Stimulated activated naive CD4-positive, alpha-beta T cell treated with Interleukin-2 at 50 U/mL for 16 hours (primary cell): ENCODE measurements at regions not wholly inside any gene's neighbourhood (a gene's known extent, or its start where the extent isn't known, plus 50 kb on each side); places are given as distances from the start of the nearest gene placed in this dataset.
"Not testable (repeated sequence)": the region's sequence is repeated elsewhere in the genome, so short reads cannot be mapped to it uniquely, and the experiment has no call there.

Experiments
- DNase-seq: peaks from one replicate; lab custom pipeline; 2025; lab: John Stamatoyannopoulos, UW

DNA sequence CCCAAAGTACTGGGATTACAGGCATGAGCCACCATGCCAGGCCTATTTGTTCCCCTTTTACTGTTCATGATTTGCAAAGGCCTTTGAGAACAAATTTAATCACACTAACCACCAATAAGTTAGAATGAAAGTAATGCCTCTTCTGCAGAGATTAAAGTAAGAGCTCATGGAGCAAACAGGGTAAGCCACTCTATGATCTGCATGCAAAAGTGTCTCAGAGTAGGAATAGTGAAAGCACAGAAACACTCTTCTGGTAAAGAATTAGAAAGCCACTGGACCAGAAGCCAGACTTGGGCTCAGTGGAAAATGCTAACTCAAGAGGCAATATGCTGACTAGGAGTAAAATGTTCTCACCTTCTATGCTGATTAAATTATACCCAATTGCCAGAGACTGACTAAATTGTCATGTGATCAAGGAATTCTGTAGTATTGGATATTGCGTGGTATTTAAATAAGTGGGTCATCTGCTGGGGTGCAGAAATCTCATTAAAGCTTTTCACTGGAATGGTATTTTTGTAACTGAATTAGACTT lies 235.3 kb upstream of the ERBB4 start:
- no peak for DNase-seq

DNA sequence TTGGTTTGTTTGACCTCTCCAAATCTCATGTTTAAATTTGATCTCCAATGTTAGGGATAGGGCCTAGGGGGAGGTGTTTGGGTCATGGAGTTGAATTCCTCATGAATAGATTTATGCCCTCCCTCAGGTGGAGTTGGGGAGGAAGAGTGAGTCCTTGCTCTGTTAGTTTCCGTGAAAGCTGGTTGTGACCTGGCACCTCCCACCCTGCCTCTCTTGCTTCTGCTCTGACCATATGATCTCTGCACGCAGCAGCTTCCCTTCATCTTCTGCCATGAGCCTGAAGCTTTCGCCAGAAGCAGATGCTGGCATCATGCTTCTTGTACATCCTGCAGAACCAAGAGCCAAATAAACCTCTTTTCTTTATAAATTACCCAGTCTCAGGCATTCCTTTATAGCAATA lies 231.6 kb upstream of the ERBB4 start:
- DNase-seq: no peak

DNA sequence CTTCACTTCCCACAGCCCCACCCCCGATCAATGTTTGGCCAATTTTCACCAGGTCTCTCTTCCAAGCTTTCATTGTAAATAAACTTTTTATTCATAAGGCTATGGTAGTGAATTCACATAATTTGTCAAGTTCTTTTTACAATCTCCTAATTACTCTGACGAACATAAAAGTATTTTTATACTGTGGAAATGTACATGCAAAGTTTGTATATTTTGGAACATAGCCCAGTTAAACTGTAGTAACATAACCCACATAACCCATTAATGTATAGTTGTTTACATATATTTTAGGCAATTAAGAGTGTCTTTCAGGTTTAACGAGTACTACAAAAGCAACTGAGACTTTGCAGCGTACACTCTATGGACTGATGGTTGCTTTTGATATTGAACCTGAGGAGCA lies 228.3 kb upstream of the ERBB4 start:
- DNase-seq: no peak

DNA sequence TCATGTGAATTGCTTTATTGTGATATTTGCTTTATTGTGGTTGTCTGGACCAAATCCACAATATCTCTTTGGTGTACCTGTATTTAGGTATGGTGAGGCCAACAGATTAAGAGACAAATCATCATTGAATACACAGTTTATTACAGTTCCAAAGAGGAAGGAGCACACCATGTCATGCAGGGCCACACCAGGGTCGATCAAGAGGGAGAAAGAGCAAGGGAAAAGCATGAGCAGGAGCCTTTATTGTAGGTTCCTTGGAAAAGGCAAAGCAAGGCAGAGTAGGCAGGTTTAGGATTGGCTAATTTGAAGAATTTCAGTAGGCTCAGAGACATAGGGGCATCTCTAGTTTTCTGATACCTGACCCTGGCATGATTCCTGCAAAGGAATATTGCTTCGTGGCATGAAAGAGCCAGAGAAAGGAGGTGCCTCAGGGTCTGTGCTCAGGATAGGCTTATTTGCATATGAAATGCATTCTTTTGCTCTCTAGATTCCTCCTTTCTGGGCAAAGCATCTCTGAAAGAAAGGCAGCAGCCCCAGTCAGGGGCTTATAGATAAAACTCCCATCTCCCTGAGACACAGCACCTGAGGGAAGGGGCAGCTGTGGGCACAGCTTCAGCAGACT lies 214.2 kb upstream of the ERBB4 start:
- no peak for DNase-seq

DNA sequence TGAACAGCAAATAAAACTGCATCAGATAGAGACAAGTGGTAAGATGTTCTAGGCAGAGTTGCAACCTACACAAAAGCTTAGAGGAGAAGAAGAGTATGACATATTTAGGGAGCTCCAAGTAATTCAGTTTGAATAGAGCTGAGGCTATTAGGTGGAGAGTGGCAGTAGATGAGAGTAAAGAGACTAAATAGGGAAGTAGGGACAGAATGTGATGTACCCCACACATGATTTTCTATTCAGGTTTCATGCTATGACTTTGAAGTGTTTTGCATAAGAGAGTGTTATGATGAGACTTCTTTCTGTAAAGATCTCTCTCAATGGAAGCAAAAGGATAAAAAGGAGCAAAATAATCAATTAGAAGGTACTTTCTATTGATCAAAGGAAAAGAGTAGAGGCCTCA lies 206.8 kb upstream of the ERBB4 start:
- DNase-seq: no peak

DNA sequence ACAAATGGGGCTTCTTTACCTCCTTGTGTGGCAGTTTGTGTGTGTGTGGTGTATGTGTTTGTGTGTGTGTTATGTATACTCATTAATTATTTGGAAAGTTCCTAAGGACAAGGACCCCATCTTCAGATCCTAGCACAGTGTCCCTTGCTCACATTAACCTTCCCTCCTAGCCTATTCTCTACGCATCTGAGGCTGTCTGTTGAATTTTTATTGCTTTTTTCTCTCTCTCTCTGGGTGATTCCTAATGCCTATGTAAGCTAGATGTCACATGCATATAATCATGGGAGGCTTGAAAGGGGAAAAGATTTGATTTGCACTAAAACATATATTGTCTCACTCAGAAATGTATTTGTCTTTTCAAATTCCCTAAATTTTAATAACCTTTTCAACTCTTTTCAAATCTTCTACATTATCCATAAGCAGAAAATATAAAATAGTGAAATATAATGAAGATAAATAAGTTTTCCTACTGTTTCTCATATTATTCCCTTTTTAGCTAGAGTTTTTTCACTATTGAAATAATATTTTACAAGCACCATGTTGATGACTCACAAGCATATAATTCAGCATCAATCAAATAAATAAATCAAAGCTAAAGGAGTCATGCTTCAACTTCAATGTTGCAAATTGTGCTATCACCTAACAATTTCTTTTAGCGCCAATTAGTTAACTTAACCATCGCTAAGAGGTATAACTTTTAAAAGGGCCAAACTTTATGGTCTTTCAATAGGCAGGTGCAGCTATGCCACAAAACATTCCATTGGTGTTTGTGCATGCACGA lies 199.0 kb upstream of the ERBB4 start:
- no peak for DNase-seq

DNA sequence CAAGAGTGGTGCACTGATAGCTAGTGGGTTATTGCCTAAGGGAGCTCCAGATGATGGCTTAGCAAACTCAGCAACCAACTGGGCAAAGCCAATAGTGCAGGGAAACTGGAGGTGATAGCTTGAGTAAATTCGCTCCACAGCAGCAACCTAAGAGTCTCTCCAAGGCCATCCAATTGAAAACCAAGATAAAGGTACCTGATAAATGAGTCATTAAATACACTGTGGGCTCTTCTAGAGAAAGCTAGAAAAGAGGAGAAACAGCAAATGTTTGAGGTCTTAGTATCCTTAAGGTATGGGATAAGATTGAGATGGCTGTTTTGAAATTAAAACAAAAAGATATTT lies 197.8 kb upstream of the ERBB4 start:
- no peak for DNase-seq

DNA sequence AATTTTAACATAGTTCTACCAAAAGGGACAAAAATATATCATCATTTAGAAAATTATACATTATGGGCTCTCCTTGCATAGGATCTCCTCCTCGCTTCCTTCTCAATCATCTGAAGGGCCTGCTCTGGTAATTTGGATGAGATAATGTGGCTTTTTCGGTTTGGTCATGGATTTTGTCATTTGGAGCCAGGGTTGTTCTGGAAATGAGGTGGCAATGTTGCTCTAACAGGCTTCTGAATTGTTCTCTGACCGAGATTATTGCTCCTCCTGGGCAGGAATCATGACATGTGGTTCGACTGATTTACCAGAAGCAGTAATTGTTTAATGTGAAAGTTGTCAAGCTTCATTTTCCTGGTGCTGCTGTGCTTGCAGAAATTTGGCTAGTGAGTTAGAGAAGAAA lies 194.7 kb upstream of the ERBB4 start:
- no peak for DNase-seq

DNA sequence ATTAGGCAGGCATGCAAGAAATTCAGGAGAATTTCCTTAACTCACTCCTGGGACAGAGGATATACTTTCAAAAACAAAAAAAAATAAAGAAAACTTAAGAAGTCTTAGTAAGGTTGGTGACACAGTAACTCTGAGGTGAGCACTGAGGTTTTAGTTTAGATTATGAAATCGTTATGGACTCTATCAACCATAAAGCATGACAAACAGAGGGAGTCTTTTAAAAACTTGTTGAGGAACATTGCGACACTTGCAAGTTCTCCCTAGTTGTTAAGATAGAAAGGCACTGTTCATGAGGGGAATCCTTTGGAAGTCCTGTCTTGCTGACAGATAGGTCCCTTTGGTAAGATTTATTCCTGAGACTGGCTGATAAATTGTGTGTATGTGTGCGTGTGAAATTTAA lies 194.3 kb upstream of the ERBB4 start:
- no peak for DNase-seq

DNA sequence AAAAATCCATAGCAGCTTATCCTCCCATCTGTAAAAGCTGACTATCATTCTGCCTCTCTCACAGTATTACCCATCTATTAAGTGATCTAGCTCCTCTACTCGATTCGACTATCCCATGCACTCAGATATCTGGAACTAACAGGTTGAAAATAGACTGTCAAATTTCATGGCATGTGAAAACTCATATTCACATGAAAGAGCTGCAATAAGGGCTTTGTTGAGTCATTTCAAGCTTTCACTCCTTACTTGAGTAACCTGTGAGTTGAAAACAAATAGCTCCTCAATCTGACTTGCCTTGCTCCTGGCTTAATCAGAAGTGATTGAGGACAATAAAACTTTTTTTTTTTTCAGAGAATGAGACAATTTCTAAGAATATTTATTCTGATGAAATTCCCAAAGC lies 192.4 kb upstream of the ERBB4 start:
- DNase-seq: no peak

DNA sequence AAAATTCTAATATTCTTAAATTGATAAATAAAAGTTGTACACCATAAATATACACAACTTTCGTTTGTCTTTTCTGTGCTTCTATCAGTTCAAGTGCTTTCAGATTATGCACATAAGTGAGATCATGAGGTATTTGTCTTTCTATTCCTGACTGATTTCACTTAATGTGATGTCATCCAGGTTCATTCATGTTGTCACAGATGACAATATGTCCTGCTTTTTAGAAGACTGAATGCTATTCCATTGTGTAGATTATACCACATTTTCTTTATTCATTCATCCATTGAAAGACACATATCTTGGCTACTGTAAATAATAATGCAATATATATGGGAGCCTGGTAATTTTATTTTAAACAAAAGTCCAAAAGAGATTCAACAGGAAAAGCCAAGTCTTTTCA lies 190.1 kb upstream of the ERBB4 start:
- DNase-seq: no peak

DNA sequence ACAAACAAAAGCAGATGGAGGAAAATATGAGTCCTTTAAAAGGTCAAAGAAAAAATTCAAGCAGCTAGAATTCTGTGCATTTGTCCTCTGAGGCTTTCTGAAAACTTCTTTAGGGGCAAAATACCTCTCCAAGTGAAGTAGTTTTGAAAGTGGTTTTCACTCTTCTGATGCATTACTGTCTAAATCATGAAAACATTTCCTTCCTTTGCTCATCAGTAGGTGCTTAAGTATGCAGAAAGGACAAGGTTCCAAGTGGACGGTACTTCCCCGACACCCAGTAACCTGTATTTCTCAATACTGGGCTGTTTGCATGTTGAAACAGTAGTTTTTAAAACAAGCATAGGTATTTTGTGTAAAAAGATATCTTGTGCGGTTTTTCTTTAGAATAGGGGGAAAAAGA lies 189.1 kb upstream of the ERBB4 start:
- no peak for DNase-seq

DNA sequence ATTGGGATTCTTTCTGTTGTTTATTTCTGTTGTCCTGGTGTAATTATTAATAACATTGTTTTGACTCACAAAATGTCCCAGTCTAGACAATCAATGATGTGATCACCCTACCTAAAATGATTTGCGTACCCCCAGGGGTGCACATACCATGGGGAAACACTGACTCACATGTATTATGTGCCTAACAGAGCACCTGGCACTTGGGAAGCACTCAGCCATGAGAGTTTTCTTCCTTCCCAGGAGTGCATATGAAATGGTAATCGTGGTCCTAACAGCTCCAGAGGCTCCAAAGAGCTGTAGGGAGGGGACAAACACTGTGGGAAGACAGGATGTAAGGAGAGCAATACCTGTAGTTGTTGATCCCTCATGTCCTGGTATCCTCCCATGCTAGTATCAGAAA lies 187.8 kb upstream of the ERBB4 start:
- no peak for DNase-seq

DNA sequence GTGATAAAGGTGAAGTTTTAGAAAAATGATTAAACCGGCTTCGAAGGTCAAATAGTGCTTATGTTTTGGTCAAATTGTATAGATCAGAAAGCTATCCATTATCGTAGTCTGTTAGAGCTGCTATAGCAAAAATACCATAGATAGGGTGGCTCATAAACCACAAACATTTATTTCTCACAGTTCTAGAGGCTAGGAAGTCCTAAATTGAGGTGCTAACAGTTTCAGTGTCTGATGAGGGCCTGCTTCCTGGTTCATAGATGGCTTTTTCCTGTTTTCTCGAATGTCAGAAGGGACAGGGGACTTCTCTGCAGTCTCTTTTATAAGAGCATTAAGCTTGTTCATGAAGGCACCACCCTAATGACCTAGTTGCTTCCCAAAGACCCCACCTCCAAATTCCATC lies 186.6 kb upstream of the ERBB4 start:
- no peak for DNase-seq

DNA sequence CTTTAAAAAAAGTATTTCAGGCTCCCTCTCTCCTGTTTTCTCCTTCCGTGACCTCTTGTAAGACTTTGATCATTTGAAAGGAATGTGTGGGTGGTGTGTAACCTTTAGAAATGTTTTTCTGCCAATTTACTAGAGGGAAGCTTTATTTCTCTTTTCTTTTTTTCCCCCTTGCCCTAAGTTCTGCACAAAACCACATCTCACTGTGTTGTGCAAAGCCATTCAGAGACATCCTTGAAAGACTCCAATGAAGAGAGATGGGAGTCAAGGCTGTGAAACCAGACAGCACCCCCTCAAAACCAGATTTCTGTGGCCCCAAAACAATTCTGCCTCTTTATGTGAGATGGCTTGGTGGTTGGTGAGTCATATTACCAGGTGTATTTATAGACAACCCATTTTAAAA lies 184.6 kb upstream of the ERBB4 start:
- DNase-seq: no peak

DNA sequence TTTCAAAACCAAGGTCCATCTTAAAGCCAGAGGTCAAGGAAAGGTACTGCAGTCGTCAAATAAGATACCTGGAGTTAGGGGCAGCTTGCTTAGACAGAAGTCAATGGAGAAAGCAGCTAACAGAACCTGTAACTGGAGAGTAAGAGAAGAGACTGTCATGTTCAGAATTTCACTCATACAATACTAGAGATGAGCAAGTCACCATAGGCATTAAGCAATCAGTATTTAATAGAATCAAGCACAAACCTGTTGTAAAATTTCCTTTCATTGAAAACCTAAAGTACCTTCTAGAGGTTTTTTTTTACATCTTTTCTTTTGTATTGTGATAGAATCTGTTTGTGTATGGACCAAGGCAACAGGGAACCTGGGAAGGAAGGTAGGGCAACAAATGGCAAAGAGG lies 183.4 kb upstream of the ERBB4 start:
- DNase-seq: no peak

DNA sequence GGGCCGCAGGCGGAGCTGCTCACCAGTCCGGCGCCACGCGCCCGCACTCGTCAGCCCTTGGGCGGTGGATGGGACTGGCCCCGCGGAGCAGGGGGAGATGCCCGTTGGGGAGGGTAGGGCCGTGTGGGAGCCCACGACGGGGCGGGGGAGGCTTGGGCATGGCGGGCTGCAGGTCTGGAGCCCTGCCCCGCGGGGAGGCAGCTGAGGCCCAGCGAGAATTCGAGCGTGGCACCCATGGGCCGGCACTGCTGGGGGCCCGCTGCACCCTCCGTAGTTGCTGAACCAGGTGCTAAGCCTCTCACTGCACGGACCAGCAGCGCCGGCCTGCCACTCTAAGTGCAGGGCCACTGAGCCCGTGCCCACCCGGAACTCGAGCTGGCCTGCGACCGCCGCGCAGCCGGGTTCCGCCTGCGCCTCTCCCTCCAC lies 182.4 kb upstream of the ERBB4 start:
- DNase-seq: no peak

DNA sequence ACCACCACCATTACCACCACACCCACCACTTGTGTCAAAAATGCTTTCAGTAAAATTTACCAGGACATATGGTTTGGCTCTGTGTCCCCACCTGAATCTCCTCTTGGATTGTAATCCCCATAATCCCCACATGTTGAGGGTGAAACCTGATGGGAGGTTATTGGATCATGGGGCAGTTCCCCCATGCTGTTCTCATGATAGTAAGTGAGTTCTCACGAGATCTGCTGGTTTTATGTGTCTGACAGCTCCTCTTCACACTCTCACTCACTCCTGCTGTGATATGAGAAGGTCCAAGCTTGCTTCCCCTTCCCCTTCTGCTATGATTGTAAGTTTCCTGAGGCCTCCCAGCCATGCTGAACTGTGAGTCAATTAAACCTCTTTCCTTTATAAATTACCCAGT lies 176.8 kb upstream of the ERBB4 start:
- not testable (repeated sequence) for DNase-seq

DNA sequence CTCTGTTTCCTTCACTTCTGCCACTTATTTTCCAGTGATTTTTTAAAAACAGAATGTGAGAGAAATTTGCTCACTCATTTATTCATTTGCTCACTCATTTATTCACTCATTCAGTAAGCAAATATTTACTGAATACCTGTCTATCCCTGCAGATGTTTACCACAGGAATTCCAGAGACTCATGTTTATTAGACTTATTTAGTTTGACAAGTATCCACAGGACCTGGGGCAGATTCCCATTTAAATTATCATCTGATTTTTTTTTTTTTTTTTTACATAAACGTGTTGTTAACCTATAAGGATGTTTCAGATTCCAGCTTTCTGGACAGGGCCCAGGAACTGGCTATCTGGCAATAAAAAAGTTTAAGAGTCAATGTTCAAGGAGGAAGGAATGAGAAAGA lies 175.1 kb upstream of the ERBB4 start:
- DNase-seq: no peak

DNA sequence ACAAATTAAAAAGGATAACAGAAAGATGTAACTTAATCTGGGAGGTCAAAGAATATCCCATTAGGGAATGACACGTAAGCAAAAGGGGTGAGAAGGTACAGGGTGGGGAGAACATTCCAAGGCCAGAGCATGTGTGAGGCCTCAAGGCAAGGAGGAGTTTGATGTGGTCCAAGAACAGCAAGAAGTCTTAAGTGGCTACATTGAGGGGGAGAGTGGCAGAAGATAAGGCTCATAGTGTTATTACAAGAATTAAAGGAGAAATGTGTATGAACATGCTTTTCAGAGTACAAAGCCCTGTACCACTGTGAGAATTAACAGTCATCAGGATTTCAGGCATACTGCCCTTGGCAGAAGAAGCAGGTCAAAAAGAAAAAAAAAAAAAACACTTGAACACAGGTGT lies 174.4 kb upstream of the ERBB4 start:
- DNase-seq: no peak

DNA sequence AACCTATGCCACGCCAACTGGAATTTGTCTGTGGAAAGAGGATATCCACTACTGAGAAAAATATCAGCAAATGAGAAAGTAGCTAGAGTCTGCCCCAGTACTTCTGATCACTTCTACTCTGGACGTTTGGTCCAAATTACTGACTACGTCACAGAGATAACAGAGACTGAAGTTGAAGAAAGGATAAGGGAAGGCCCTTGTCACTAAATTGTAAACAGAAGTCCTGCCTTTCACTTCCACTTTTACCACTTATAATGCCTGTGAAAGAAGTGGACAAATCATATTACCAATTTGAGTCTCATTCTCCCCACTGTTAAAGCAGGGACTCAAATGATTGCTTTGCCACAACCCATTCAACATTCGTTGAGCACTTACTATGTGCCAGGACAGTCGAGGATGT lies 173.9 kb upstream of the ERBB4 start:
- no peak for DNase-seq

DNA sequence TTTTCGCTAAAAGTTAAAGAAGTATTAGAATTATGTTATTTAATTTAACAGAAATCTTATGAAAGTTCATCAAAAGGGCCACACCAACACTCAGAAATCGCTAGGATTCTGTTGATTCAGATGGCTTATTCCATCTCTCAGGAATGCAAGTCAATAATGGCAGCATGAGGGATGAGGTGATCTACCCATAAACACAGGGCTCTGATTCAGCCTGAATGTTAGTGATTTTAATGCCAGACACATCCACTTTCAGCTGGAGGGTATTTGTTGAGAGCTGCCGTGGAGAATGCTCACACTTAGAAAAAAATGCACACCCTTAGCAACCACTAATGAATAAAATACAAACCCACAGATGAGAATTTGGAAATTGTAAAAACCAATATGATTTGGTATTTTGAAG lies 173.3 kb upstream of the ERBB4 start:
- DNase-seq: no peak

DNA sequence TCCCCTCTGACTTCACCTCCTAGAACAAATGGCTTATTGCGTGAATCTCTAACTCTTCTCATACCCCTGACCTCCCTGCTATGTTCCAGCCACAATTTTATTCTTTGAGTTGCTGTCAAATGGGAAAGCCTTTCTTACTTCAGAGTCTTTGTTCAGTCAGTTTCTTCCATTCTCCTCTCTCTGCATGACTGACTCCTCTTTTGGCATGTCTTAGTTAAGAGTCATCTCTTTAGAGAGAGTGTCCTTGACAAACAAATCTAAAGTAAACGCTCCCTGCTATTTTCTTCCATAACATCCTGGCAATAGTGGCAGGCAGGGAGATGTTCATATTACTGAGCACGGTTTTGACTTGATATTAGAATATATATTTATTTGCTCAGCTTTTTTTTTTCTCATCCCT lies 170.7 kb upstream of the ERBB4 start:
- no peak for DNase-seq

DNA sequence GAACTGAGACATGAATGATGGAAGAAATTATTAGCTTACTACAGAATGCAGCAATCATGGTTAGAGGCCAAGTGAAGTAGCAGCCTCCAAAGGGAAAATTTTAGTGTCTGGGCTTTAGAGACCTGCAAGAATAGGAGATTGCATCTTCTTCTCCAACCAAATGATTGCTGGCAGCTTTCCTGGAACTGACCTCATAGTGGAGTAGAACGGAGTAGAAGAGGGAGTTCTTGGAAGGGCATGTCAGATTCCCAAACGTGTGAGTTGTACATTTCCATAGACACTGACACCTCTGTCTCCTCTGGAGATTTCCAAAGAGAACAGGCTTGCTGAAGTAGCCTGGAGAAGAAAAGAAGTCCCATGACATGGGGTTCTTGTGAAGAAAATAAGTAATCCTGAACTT lies 169.8 kb upstream of the ERBB4 start:
- DNase-seq: no peak
